AG04450 (cell line): ENCODE measurements at regions not wholly inside any gene's neighbourhood (a gene's known extent, or its start where the extent isn't known, plus 50 kb on each side); places are given as distances from the start of the nearest gene placed in this dataset.

Experiments
- CTCF ChIA-PET: fragments of 300-600, 350-600 bp; formaldehyde crosslinking; extraction: SDS; loops from one replicate; lab custom pipeline; 2022; ENCODE audit warnings: antibody characterized with exemption, inconsistent platforms; lab: Charles Lee
- POLR2A ChIA-PET: fragments of 350-600 bp; formaldehyde crosslinking; extraction: SDS; loops from one replicate; lab custom pipeline; 2021; ENCODE audit warnings: antibody characterized with exemption, inconsistent platforms; lab: Yijun Ruan, JAX
- DNase-seq: peaks from one replicate; pipeline ENCODE4 v3.0.0-alpha.2; 2011; ENCODE audit warnings: low read depth, low spot score
- H3K27ac ChIP-seq: one replicate; pipeline ENCODE4 v1.5.1; 2012; ENCODE audit warnings: low read depth, low read length, control low read depth
- H3K27me3 ChIP-seq: one replicate; pipeline ENCODE4 v1.6.0; 2012; ENCODE audit warnings: low read length; ENCODE audit not compliant: control insufficient read depth, insufficient read depth
- H3K4me3 ChIP-seq: 2 replicates; pipeline ENCODE4 v1.5.1; 2011; ENCODE audit warnings: mild to moderate bottlenecking, low read depth, low read length, control low read depth
- H3K9me3 ChIP-seq: 2 replicates; pipeline ENCODE4 v1.5.1; 2012; ENCODE audit warnings: low read length; ENCODE audit not compliant: control insufficient read depth, insufficient read depth
- TF ChIP-seq, protein P1 (sequence below): IDR thresholded peaks from 2 replicates; pipeline ENCODE4 v1.5.1; 2011; ENCODE audit warnings: low read depth, low read length, control low read depth, inconsistent platforms

DNA sequence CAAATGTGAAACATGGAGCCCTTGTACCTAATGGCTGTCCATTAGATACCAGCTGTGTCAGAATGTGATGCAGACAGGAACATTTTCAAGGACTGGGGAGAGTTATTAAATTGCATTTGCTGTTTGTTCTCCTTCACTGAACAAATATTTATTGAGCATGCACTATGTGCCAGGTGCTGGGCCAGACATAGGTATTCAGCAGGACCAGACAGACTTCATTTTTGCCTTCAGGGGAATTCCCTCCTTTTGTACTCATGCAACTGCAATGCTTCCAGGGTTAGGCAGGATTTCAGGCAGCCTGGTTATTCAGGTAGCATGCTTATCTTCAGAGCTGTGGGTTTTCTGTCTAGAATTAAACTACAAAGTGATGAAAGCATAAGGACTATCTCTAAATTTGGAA is 64.2 kb upstream of the SMYD2 start:
- TF ChIP-seq, protein P1, sequence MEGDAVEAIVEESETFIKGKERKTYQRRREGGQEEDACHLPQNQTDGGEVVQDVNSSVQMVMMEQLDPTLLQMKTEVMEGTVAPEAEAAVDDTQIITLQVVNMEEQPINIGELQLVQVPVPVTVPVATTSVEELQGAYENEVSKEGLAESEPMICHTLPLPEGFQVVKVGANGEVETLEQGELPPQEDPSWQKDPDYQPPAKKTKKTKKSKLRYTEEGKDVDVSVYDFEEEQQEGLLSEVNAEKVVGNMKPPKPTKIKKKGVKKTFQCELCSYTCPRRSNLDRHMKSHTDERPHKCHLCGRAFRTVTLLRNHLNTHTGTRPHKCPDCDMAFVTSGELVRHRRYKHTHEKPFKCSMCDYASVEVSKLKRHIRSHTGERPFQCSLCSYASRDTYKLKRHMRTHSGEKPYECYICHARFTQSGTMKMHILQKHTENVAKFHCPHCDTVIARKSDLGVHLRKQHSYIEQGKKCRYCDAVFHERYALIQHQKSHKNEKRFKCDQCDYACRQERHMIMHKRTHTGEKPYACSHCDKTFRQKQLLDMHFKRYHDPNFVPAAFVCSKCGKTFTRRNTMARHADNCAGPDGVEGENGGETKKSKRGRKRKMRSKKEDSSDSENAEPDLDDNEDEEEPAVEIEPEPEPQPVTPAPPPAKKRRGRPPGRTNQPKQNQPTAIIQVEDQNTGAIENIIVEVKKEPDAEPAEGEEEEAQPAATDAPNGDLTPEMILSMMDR = no peak
- Histone ChIP-seq H3K4me3 (no peak overlapping the region), H3K9me3 (no peaks in the 10 kb centered on the region), H3K27ac (no peak overlapping the region), H3K27me3 (peaks cover 33% of the 10 kb centered on the region)
- POLR2A ChIA-PET = no interaction called here
- CTCF ChIA-PET = interaction anchor here (1.3 to 16.5 kb wide), 2 partner anchors 44 to 112 kb away, joined by 4 to 429 read pairs; no protein-coding TSS in a partner anchor
- DNase-seq = no peak

DNA sequence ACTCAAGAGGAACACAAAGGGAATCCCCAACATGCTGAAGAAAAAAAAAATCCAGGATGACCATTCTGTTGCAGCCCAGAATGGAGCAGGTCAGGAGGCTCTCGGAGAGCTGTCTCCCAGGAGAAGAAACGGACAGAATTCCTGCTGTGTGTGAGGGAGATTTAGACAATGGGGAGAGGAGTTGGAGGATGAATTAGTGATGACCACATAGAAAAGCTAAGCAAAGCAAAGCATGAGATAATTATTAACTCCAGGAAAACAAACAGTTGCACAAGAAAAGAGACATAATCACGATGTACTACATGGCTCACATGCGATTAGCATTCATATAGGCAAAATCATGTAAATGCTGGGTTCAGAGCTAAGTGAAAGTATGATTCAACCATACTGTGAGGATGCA is 61.1 kb upstream of the SMYD2 start:
- CTCF ChIA-PET = interaction anchor here (1.0 to 16.5 kb wide), 2 partner anchors 42 to 109 kb away, joined by 6 to 429 read pairs; no protein-coding TSS in a partner anchor
- no peak for DNase-seq
- H3K27ac ChIP-seq = no peak overlapping the region
- no peak overlapping the region for H3K4me3 ChIP-seq
- POLR2A ChIA-PET = no interaction called here
- TF ChIP-seq, protein P1 = no peak
- peaks cover 30% of the 10 kb centered on the region for H3K27me3 ChIP-seq
- H3K9me3 ChIP-seq = no peaks in the 10 kb centered on the region

DNA sequence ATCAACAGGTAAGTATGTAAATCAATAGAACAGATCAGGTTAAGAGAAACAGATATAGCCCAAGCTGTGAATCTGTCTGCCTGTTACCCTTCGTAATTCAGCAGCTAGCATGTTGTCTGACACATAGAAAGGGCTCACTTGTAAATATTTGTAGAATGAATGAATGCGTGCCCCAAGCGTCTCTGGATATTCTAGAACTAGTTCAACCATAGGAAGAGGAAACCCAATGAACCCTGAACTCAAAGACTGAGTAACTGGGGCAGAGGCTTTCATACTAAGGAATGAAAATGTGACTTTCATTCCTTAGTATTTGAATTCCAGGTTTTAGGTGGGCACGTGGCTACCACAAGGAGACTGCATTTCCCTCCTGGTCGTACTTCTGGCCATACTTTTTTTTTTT is 60.1 kb upstream of the SMYD2 start:
- POLR2A ChIA-PET = no interaction called here
- CTCF ChIA-PET = interaction anchor here (16.5 kb wide), 1 partner anchor 108 kb away, joined by 429 read pairs; no protein-coding TSS in a partner anchor
- Histone ChIP-seq H3K27ac (no peak overlapping the region), H3K9me3 (no peaks in the 10 kb centered on the region), H3K27me3 (peaks cover 30% of the 10 kb centered on the region), H3K4me3 (no peak overlapping the region)
- TF ChIP-seq, protein P1 = no peak
- DNase-seq = no peak

DNA sequence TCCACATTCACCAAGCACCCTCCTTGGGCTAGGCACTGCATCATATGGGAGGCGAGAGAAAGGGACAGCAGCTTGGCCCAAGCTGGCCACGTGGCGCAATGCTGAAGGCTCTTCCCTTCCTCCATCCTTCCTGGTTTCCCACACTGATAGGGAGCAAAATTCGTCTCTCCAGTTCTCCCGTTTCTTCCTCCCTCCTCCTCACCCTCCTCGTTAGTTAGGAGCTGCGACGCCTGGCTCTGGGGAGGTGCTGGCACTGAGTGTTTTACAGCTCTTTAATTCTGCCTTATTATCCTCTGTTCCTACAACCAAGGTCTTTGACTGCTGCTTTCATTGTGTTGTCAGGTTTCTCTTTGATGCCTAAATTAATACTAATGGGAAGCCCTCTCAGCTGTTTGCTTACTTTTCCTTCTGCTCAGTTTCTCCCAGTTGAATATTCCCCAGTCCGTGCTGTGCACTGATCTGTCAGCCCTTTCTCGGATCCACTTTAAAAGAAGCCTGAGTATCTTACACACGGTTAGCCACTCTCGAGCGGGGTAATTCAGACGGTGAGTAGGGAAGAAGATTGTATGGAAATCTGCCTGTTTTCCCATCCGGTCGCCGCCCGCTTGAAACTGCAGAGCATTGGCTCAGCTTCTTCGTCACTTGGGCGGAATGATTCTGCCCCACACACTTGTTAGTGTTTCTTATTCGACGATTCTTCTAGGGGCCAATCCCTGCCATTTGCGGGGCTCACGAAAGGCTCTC is 56.2 kb upstream of the SMYD2 start:
- CTCF ChIA-PET = interaction anchor here (0.6 to 16.5 kb wide), 11 partner anchors 10 to 1299 kb away, joined by 3 to 429 read pairs (median 4); no protein-coding TSS in a partner anchor
- peak overlapping the region; percentile 54 for H3K4me3 ChIP-seq
- DNase-seq = no peak
- TF ChIP-seq, protein P1 = no peak
- H3K27ac ChIP-seq = peak overlapping the region; percentile 21
- peaks cover 16% of the 10 kb centered on the region for H3K27me3 ChIP-seq
- POLR2A ChIA-PET = no interaction called here
- H3K9me3 ChIP-seq = no peaks in the 10 kb centered on the region

DNA sequence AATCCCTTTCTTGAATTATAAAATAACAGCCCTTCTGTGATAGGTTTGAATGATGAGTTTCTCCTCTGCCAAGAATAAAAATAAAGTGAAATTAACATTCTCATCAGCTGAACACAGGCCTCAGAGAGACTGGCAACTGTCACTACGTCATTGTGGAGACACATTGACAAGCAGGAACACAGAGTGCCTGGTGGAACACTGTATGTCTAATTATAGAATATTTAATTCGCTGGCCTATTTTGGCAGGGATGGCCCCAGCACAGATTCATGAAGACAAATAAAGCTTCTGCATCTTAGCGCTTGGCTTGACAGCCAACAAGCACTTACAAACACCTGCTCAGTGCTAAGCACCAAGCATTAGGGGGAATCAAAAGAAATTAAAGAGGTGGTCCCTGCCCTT is 52.0 kb upstream of the SMYD2 start:
- POLR2A ChIA-PET = no interaction called here

More for the DNA sequence above, 52.0 kb upstream of the SMYD2 start:
- peaks cover 15% of the 10 kb centered on the region for H3K27me3 ChIP-seq
- no peak for DNase-seq
- H3K9me3 ChIP-seq = no peaks in the 10 kb centered on the region
- CTCF ChIA-PET = interaction anchor here (0.6 to 4.5 kb wide), 4 partner anchors 15 to 100 kb away, joined by 4 to 46 read pairs (median 7); no protein-coding TSS in a partner anchor
- no peak overlapping the region for H3K4me3 ChIP-seq
- TF ChIP-seq, protein P1 = no peak
- H3K27ac ChIP-seq = no peak overlapping the region
